Lung (tissue), 11 donors: ENCODE measurements at regions not wholly inside any gene's neighbourhood (a gene's known extent, or its start where the extent isn't known, plus 50 kb on each side); places are given as distances from the start of the nearest gene placed in this dataset.

ENCODE experiments used
- ATAC-seq: fragments of 200-7000 bp; cut with Tn5 transposase; one replicate; pipeline ENCODE4 v1.9.1; 2020; ENCODE audit warnings: moderate number of reproducible peaks; ENCODE audit not compliant: insufficient read depth, low FRiP score
- DNase-seq, 3 donors: peaks; one replicate each; pipeline ENCODE4 v3.0.0-alpha.2; 2013 to 2017
- H3K27ac ChIP-seq, 2 donors: one replicate each; pipeline ENCODE4 v1.5.1; 2013; ENCODE audit warnings: mild to moderate bottlenecking in 2 of 2, moderate library complexity in 2 of 2, control low read depth in 1 of 2, inconsistent platforms in 1 of 2, low read depth in 1 of 2, low read length in 1 of 2
- H3K27me3 ChIP-seq, 3 donors: one replicate each; pipeline ENCODE4 v1.5.1; 2013; ENCODE audit warnings: low read length in 2 of 3; ENCODE audit not compliant: control insufficient read depth in 3 of 3, insufficient read depth in 3 of 3
- H3K36me3 ChIP-seq, 4 donors: one replicate each; pipeline ENCODE4 v1.5.1; 2013; ENCODE audit warnings: low read length in 4 of 4, mild to moderate bottlenecking in 1 of 4, moderate library complexity in 1 of 4; ENCODE audit not compliant: control insufficient read depth in 4 of 4, insufficient read depth in 4 of 4
- H3K4me1 ChIP-seq, 5 donors: one replicate each; pipeline ENCODE4 v1.5.1; 2013; ENCODE audit warnings: low read length in 5 of 5, mild to moderate bottlenecking in 2 of 5, moderate library complexity in 1 of 5; ENCODE audit not compliant: control insufficient read depth in 5 of 5, insufficient read depth in 5 of 5
- H3K4me3 ChIP-seq: one replicate; pipeline ENCODE4 v1.5.1; 2013; ENCODE audit warnings: mild to moderate bottlenecking, control low read depth, moderate library complexity
- H3K9ac ChIP-seq, 2 donors: one replicate each; pipeline ENCODE4 v1.5.1; 2013; ENCODE audit warnings: low read length in 2 of 2, control low read depth in 1 of 2; ENCODE audit not compliant: insufficient read depth in 1 of 2
- H3K9me3 ChIP-seq, 4 donors: one replicate each; pipeline ENCODE4 v1.5.1; 2013; ENCODE audit warnings: low read length in 3 of 4, mild to moderate bottlenecking in 1 of 4, moderate library complexity in 1 of 4; ENCODE audit not compliant: control insufficient read depth in 4 of 4, insufficient read depth in 3 of 4
- WGBS, 2 donors: extraction: QIAGEN DNeasy Blood & Tissue Kit; methylation state at CpG; one replicate each; pipeline ENCODE4 v1.1.7; 2013; 5-methylcytosine and 5-hydroxymethylcytosine counted together
- TF ChIP-seq, protein P1 (sequence below): IDR thresholded peaks from 2 replicates; pipeline ENCODE4 v1.5.1; 2012; ENCODE audit warnings: mild to moderate bottlenecking; ENCODE audit errors: control extremely low read depth, extremely low read depth
- donor health status: control.
- donor health status: control.
- donor health status: Bipolar disorder and iron deficiency.
- donor health status: healthy.
- donor health status: DM: yes; HTN: yes; CAD: no.

DNA sequence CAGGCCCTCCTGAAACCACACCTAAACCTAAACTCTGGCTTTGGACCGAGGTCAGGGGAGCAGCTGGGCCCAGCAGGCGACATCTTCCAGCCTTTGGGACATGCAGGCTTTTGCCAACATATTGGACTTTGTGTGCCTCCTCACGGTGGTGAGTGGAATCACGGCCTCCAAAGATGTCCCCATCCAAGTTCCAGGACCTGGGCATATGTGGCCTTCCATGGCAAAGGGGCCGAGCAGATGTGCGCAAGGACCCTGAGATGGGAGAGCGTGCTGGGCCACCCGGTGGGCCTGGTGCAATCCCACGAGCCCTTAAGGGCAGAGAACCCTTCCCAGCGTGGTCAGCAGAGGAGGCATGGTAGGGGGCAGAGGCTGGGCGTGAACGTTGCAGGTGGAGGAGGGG lies 160.8 kb upstream of the C1orf174 start:
- Histone ChIP-seq H3K36me3 (no peaks in the 10 kb centered on the region), H3K4me3 (no peak overlapping the region), H3K27ac (no peak overlapping the region), H3K9me3 (peaks cover 0 to 2% (median 0%) of the 10 kb centered on the region in 4 donors), H3K9ac (no peak overlapping the region), H3K27me3 (peaks cover 0 to 2% (median 0%) of the 10 kb centered on the region in 3 donors), H3K4me1 (no peaks in the 10 kb centered on the region)
- TF ChIP-seq, protein P1, sequence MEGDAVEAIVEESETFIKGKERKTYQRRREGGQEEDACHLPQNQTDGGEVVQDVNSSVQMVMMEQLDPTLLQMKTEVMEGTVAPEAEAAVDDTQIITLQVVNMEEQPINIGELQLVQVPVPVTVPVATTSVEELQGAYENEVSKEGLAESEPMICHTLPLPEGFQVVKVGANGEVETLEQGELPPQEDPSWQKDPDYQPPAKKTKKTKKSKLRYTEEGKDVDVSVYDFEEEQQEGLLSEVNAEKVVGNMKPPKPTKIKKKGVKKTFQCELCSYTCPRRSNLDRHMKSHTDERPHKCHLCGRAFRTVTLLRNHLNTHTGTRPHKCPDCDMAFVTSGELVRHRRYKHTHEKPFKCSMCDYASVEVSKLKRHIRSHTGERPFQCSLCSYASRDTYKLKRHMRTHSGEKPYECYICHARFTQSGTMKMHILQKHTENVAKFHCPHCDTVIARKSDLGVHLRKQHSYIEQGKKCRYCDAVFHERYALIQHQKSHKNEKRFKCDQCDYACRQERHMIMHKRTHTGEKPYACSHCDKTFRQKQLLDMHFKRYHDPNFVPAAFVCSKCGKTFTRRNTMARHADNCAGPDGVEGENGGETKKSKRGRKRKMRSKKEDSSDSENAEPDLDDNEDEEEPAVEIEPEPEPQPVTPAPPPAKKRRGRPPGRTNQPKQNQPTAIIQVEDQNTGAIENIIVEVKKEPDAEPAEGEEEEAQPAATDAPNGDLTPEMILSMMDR, result no peak
- ATAC-seq, result no peak
- DNase-seq, result no peak
- 66 to 67% methylated on average over 12 of the region's 12 CpGs for WGBS, 2 donors

DNA sequence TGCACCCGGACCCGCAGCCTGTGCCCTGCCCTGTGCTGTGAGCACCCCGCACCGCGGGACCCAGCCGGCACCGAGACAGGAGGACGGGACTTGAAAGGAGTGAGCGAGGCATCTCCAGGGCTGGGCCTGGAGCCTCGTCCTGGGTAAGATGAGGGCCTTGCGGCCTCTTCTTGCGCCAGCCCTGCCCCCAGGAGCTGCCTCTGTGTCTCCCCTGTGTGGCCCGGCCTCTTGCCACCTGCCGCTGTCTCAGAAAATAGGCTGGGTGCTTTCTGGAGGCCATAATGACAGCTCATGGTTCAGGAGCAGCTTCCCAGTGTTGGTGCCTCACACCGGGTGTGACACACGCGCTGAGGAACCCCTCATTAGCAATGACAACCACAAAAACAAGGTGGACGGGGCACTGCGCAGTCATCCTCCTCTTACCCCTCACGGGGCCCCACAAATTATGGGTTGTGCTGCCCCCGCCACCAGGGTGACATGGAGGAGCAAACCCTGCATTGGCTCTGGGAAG lies 161.5 kb upstream of the C1orf174 start:
- Histone ChIP-seq H3K27ac (no peak overlapping the region), H3K4me3 (no peak overlapping the region), H3K4me1 (no peaks in the 10 kb centered on the region), H3K27me3 (peaks cover 0 to 2% (median 0%) of the 10 kb centered on the region in 3 donors), H3K36me3 (no peaks in the 10 kb centered on the region), H3K9ac (no peak overlapping the region), H3K9me3 (peaks cover 0 to 4% (median 0%) of the 10 kb centered on the region in 4 donors)
- ATAC-seq, result no peak
- no peak for DNase-seq
- TF ChIP-seq, protein P1, result no peak
- 82 to 86% methylated on average over 21 of the region's 21 CpGs for WGBS, 2 donors

DNA sequence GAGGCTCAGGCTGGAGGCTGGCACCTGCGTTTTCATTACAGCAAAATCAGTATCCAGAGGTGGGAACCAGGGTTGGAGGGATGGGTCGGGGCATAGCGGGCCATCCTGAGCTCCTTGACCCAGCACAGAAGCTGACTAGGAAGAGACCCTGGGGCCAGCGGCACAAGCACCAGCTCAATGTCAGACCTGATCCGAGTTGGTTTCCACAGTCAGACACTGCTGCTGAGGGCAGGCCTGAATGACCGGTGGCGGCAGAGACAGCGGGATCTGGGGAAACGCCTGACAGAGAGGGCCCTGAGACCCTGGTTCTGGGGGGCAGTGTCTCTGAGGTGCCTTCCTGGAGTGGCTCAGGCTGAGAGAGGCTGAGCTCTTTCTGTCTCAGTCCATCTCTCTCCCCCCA lies 162.0 kb upstream of the C1orf174 start:
- ATAC-seq (no peak), DNase-seq (no peak)
- Histone ChIP-seq H3K36me3 (peaks cover 0 to 2% (median 0%) of the 10 kb centered on the region in 4 donors), H3K9ac (no peak overlapping the region), H3K27ac (no peak overlapping the region), H3K9me3 (peaks cover 0 to 8% (median 0%) of the 10 kb centered on the region in 4 donors), H3K4me1 (no peaks in the 10 kb centered on the region), H3K4me3 (no peak overlapping the region), H3K27me3 (peaks cover 0 to 2% (median 0%) of the 10 kb centered on the region in 3 donors)
- WGBS, 2 donors, result 83 to 89% methylated on average over 5 to 9 of the region's 9 CpGs
- TF ChIP-seq, protein P1, result no peak

DNA sequence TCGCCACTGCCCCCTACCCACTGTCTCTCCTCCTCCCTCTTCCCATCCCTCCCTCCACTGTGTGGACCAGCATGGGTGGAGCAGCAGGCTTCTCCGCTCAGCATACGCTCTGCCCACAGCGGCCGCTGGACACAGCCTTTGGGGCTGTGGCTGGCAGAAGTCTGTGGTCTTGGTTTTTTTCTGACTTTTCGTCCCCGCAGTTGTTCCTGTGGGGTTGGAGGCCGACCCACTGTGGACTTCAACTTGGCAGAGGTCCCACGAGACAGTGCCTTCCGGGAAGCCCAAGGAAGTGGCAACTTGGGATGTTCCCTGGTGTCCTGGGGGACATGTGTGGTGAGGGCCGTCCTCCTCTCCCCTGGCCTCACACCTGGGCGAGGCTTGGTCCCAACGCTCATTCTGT lies 162.5 kb upstream of the C1orf174 start:
- peaks cover 0 to 2% (median 0%) of the 10 kb centered on the region in 3 donors for H3K27me3 ChIP-seq
- DNase-seq, result no peak
- TF ChIP-seq, protein P1, result no peak
- H3K9me3 ChIP-seq, result peaks cover 0 to 8% (median 0%) of the 10 kb centered on the region in 4 donors
- H3K27ac ChIP-seq, result no peak overlapping the region
- peaks cover 0 to 4% (median 0%) of the 10 kb centered on the region in 4 donors for H3K36me3 ChIP-seq
- no peak for ATAC-seq
- H3K4me3 ChIP-seq, result no peak overlapping the region
- no peaks in the 10 kb centered on the region for H3K4me1 ChIP-seq
- 66 to 76% methylated on average over 13 of the region's 13 CpGs for WGBS, 2 donors
- no peak overlapping the region for H3K9ac ChIP-seq
